ENCODE measurements at regions not wholly inside any gene's neighbourhood (a gene's known extent, or its start where the extent isn't known, plus 50 kb on each side); places are given as distances from the start of the nearest gene placed in this dataset.

DNA sequence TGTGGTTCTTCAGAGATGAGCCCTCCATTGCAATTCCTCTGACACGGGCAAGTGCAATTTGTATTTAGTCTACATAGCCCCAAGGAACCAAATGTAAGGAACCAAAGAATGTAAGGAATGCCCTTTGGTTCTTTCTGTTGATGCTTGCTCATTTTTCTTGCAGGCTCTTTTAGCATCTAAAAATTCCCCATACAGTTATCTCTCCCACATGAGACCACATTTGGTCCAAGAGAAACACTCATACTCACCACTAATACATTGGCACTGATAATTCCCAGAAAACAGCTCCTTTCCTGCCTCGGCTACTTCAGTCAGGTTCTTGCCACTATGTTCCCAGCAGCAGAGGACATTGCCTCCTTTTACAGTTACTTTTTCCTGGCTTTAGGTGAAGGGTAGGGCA lies 332.6 kb downstream of the AEBP2 start:
- TF ChIP-seq, protein P1, sequence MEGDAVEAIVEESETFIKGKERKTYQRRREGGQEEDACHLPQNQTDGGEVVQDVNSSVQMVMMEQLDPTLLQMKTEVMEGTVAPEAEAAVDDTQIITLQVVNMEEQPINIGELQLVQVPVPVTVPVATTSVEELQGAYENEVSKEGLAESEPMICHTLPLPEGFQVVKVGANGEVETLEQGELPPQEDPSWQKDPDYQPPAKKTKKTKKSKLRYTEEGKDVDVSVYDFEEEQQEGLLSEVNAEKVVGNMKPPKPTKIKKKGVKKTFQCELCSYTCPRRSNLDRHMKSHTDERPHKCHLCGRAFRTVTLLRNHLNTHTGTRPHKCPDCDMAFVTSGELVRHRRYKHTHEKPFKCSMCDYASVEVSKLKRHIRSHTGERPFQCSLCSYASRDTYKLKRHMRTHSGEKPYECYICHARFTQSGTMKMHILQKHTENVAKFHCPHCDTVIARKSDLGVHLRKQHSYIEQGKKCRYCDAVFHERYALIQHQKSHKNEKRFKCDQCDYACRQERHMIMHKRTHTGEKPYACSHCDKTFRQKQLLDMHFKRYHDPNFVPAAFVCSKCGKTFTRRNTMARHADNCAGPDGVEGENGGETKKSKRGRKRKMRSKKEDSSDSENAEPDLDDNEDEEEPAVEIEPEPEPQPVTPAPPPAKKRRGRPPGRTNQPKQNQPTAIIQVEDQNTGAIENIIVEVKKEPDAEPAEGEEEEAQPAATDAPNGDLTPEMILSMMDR (IDR thresholded peaks at IDR 0.05 in 2 of 3, conservative IDR thresholded peaks at IDR 0.05 in 1 of 3; ENCODE audit: borderline replicate concordance in 1 of 3, insufficient read depth in 1 of 3, low read depth in 2 of 3, low read length in 2 of 3), result no peak
- no peak for TF ChIP-seq EZH2phosphoT487 (IDR thresholded peaks at IDR 0.05; ENCODE audit: borderline replicate concordance)
- no peak for TF ChIP-seq YY1 (IDR thresholded peaks at IDR 0.05; ENCODE audit: extremely low read depth, insufficient replicate concordance, low read depth, low read length)
- TF ChIP-seq SP1 (IDR thresholded peaks at IDR 0.05; ENCODE audit: low read depth), result no peak
- no peak for TF ChIP-seq EGR1 (IDR thresholded peaks at IDR 0.05; ENCODE audit: low read depth)
- no peak for TF ChIP-seq POLR2AphosphoS5 (IDR thresholded peaks at IDR 0.05; ENCODE audit: low read depth, low read length)
- TF ChIP-seq CEBPB (IDR thresholded peaks at IDR 0.05; ENCODE audit: low read depth), result no peak
